HL-60 (cell line): ENCODE measurements at regions not wholly inside any gene's neighbourhood (a gene's known extent, or its start where the extent isn't known, plus 50 kb on each side); places are given as distances from the start of the nearest gene placed in this dataset.

Source experiments
- CTCF ChIP-seq: IDR thresholded peaks from one replicate; pipeline ENCODE4 v1.5.1; 2011; ENCODE audit warnings: low read length, control low read depth, inconsistent platforms; ENCODE audit not compliant: insufficient read depth
- GABPA ChIP-seq: IDR thresholded peaks from 2 replicates; pipeline ENCODE4 v1.6.1; 2012; ENCODE audit warnings: low read depth
- POLR2AphosphoS5 ChIP-seq: IDR thresholded peaks from 2 replicates; pipeline ENCODE4 v1.6.1; 2012; ENCODE audit warnings: low read depth

GRCh38 chr2:2912293-2912692 lies 465.3 kb downstream of the EIPR1 start:
- no peak for TF ChIP-seq CTCF
- TF ChIP-seq POLR2AphosphoS5 = no peak
- no peak for TF ChIP-seq GABPA
